Ascending aorta (tissue), 2 donors: ENCODE measurements at regions not wholly inside any gene's neighbourhood (a gene's known extent, or its start where the extent isn't known, plus 50 kb on each side); places are given as distances from the start of the nearest gene placed in this dataset.

ENCODE experiments used
- DNase-seq, 2 donors: peaks; one replicate each; pipeline ENCODE4 v3.0.0-alpha.2; 2019; ENCODE audit warnings: low spot score in 2 of 2
- H3K27ac ChIP-seq, 2 donors: fragments of 200-600 bp; sonication (generic); one replicate each; pipeline ENCODE4 v1.5.1; 2016 to 2017; ENCODE audit warnings: mild to moderate bottlenecking in 1 of 2
- H3K27me3 ChIP-seq: fragments of 200-600 bp; sonication (generic); one replicate; pipeline ENCODE4 v1.5.1; 2017
- H3K36me3 ChIP-seq, 2 donors: fragments of 200-600 bp; sonication (generic); one replicate each; pipeline ENCODE4 v1.5.1; 2016
- H3K4me1 ChIP-seq, 2 donors: fragments of 200-600 bp; sonication (generic); one replicate each; pipeline ENCODE4 v1.5.1; 2016 to 2017; ENCODE audit warnings: mild to moderate bottlenecking in 1 of 2
- H3K4me3 ChIP-seq, 2 donors: fragments of 200-600 bp; sonication (generic); one replicate each; pipeline ENCODE4 v1.5.1; 2016 to 2017; ENCODE audit warnings: mild to moderate bottlenecking in 1 of 2
- H3K9me3 ChIP-seq, 2 donors: fragments of 200-600 bp; sonication (generic); one replicate each; pipeline ENCODE4 v1.5.1; 2016
- intact Hi-C: fragments of 100-400 bp; cut with DNase I; formaldehyde crosslinking; loops from one replicate; pipeline ENCODE4 v1.15.1; 2023
- TF ChIP-seq, protein P1 (sequence below), 3 experiments: fragments of 200-600 bp in 2 of 3; fragments of 450-650 bp in 1 of 3; sonication (generic) in 2 of 3; IDR thresholded peaks; one replicate each; pipeline ENCODE4 v1.5.1; 2016 to 2019; ENCODE audit warnings: antibody characterized with exemption in 3 of 3, mild to moderate bottlenecking in 1 of 3, moderate library complexity in 1 of 3

DNA sequence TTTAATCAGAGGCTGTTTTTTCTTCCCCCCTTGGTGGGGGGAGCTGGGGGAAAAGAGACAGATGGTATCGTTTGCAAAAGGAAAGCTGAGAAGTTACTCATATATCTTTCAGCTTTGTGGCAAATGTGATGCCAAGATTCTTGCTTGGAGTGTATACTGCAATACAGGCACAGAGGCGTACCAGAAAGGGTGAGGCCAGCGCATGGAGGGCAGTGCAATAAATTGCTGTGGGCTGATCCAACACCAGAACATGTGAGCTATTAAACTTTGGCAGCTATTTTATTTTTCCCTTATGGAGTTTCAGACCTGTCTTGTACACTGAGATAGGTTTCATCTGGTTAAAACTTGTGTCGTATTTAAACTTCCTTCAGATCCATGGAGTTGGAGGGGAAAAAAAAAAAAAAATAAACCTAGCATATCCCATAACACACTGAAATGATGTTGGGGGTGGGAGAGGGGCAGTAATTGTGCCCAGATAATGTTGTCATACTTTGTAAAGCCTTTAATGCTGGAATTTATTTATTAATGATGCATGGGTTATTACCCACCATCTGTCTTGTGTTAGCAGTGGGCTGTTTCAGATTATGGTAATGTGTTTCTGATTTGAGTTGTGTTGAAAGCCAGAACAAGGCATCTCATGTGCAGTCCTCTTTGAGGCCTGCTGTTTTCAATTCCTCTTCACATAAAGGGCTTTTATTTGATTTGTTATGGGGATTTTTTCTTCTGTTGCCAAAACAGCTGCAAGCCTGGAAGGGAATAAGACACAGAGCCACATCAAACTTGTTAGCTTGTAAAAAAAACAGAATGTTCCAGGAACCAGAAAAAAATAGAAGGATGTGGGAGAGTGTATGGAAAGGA lies 891.3 kb downstream of the TLE1 start:
- Histone ChIP-seq H3K9me3 (no peaks in the 10 kb centered on the region), H3K27ac (no peak overlapping the region), H3K27me3 (no peaks in the 10 kb centered on the region), H3K4me1 (no peaks in the 10 kb centered on the region), H3K4me3 (no peak overlapping the region), H3K36me3 (no peaks in the 10 kb centered on the region)
- TF ChIP-seq, protein P1, sequence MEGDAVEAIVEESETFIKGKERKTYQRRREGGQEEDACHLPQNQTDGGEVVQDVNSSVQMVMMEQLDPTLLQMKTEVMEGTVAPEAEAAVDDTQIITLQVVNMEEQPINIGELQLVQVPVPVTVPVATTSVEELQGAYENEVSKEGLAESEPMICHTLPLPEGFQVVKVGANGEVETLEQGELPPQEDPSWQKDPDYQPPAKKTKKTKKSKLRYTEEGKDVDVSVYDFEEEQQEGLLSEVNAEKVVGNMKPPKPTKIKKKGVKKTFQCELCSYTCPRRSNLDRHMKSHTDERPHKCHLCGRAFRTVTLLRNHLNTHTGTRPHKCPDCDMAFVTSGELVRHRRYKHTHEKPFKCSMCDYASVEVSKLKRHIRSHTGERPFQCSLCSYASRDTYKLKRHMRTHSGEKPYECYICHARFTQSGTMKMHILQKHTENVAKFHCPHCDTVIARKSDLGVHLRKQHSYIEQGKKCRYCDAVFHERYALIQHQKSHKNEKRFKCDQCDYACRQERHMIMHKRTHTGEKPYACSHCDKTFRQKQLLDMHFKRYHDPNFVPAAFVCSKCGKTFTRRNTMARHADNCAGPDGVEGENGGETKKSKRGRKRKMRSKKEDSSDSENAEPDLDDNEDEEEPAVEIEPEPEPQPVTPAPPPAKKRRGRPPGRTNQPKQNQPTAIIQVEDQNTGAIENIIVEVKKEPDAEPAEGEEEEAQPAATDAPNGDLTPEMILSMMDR (IDR thresholded peaks at IDR 0.05): no peak
- intact Hi-C loops: no loop called here
- no peak for DNase-seq

DNA sequence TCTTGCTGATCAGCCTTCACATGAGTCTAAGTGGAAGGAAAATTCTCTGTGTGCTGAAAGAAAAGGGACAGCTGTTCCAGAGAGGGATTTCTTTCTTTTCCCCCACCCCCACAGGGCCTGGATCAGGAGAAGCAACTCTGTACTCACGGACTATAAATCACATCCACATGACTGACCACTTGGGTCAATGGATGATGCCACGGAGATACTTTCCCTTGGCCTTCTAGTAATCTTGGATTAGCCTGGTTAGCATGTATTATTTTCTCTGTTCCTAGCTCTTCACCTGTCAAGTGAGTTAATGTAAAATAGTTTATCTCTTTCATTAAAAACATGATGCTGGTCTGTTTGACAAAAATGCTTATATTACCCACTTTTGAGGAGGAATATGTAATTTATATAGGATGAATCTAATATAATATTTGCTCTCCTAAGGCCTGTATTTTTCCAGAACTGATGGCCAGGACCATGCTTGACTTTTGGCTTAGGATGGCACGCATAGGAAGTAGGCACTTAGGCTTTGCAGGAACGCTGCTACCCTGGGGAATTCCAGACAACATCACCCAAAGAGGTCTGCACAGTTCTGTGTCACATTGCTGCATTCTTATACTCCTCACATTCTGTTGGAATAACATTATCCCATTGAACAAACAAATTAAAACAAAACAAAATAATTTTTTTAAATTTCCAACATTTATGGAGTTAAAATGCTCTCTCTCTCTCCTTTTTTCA lies 892.1 kb downstream of the TLE1 start:
- no peaks in the 10 kb centered on the region for H3K4me1 ChIP-seq
- DNase-seq: no peak
- H3K9me3 ChIP-seq: no peaks in the 10 kb centered on the region
- TF ChIP-seq, protein P1 (IDR thresholded peaks at IDR 0.05): no peak
- H3K27ac ChIP-seq: no peak overlapping the region
- no peaks in the 10 kb centered on the region for H3K36me3 ChIP-seq
- intact Hi-C loops: no loop called here
- no peaks in the 10 kb centered on the region for H3K27me3 ChIP-seq
- H3K4me3 ChIP-seq: no peak overlapping the region

DNA sequence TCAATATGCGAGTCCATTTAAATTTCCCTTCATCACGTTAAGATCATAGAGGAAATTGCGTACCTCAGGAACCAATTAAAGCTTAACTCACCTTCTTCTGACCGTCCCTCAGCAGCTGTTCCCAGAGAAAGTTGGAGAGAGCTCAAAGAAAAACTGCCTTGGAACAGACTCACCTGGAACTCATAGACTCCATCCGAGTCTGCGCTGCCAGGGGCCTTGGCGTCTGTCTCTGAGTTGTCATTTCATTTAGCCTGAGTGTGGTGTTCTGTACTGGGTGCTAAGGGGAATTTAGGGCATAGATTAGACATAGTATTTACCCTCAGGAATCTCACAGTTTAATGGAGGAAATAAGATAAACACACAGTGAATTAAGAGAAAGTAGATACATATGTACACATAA lies 892.7 kb downstream of the TLE1 start:
- H3K4me3 ChIP-seq: no peak overlapping the region
- no peaks in the 10 kb centered on the region for H3K36me3 ChIP-seq
- H3K9me3 ChIP-seq: no peaks in the 10 kb centered on the region
- no peak overlapping the region for H3K27ac ChIP-seq
- intact Hi-C loops: no loop called here
- no peaks in the 10 kb centered on the region for H3K27me3 ChIP-seq
- H3K4me1 ChIP-seq: no peaks in the 10 kb centered on the region
- TF ChIP-seq, protein P1 (IDR thresholded peaks at IDR 0.05): no peak
- no peak for DNase-seq

DNA sequence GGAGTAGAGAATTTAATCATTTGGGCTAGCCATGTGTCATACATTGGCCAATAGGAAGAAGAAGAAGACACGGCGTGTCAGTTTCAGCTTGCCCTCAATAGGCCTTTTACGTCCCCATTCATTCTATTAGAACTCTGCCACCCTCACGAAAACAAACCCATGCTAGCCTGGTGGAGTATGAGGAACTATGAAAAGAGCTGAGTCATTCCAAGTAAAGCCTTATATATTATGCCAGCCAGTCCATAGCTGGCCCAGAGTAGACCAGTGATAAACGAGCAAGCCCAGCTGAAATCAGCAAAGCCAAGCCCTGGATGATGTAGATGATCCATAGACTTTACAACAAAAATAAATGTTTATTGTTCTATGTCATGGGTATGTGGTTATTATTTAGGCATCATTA lies 895.1 kb downstream of the TLE1 start:
- H3K27me3 ChIP-seq: no peaks in the 10 kb centered on the region
- H3K9me3 ChIP-seq: no peaks in the 10 kb centered on the region
- DNase-seq: no peak
- no peak overlapping the region for H3K4me3 ChIP-seq
- H3K27ac ChIP-seq: no peak overlapping the region
- TF ChIP-seq, protein P1 (IDR thresholded peaks at IDR 0.05): no peak
- no peaks in the 10 kb centered on the region for H3K36me3 ChIP-seq
- no peaks in the 10 kb centered on the region for H3K4me1 ChIP-seq
- intact Hi-C loops: no loop called here

DNA sequence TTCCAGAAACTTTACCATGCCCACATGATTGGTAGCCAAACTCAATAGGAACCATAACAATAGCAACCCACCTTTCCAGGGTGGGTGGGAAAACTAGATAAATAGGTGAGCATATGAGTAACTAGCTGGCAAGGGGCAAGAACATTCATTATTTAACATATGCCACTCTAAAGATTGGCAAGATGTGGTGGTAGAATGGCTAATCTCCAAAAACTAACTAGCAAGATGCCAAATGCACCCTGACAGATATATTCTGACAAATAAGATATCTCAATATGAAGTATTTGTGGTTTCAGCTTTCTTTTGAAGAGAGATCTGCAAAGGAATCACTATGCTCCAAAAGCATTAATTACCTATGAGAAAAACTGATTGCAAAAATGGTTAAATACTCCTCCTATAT lies 895.6 kb downstream of the TLE1 start:
- no peaks in the 10 kb centered on the region for H3K4me1 ChIP-seq
- H3K27ac ChIP-seq: no peak overlapping the region
- intact Hi-C loops: no loop called here
- DNase-seq: no peak
- H3K4me3 ChIP-seq: no peak overlapping the region
- TF ChIP-seq, protein P1 (IDR thresholded peaks at IDR 0.05): no peak
- no peaks in the 10 kb centered on the region for H3K27me3 ChIP-seq
- no peaks in the 10 kb centered on the region for H3K9me3 ChIP-seq
- no peaks in the 10 kb centered on the region for H3K36me3 ChIP-seq
